Spinal cord (tissue), 9 donors: ENCODE measurements at regions not wholly inside any gene's neighbourhood (a gene's known extent, or its start where the extent isn't known, plus 50 kb on each side); places are given as distances from the start of the nearest gene placed in this dataset.
A peak's percentile ranks its signal among the peaks of the same experiment; 100 is the strongest.

ENCODE experiments used
- DNase-seq, 6 donors: peaks; one replicate each; pipeline versions ENCODE4 v3.0.0 to v3.0.0-alpha.2; 2013 to 2015; ENCODE audit warnings: low spot score in 6 of 6, low read depth in 4 of 6
- H3K27ac ChIP-seq: one replicate; pipeline ENCODE4 v1.5.1; 2013; ENCODE audit warnings: low read depth, low read length, control low read depth
- H3K27me3 ChIP-seq: one replicate; pipeline ENCODE4 v1.6.1; 2013; ENCODE audit warnings: low read length; ENCODE audit not compliant: control insufficient read depth, insufficient read depth
- H3K36me3 ChIP-seq: one replicate; pipeline ENCODE4 v1.6.1; 2013; ENCODE audit warnings: low read length; ENCODE audit not compliant: control insufficient read depth, insufficient read depth
- H3K4me1 ChIP-seq: one replicate; pipeline ENCODE4 v1.6.1; 2013; ENCODE audit warnings: low read length; ENCODE audit not compliant: control insufficient read depth, insufficient read depth
- H3K4me3 ChIP-seq: one replicate; pipeline ENCODE4 v1.5.1; 2013; ENCODE audit warnings: low read depth, low read length, control low read depth
- H3K9me3 ChIP-seq: one replicate; pipeline ENCODE4 v1.6.1; 2013; ENCODE audit warnings: low read length; ENCODE audit not compliant: control insufficient read depth, insufficient read depth
- WGBS: methylation state at CpG from one replicate; pipeline ENCODE4 v1.1.5; 2013; ENCODE audit warnings: missing lambda C conversion rate; ENCODE audit not compliant: insufficient coverage; 5-methylcytosine and 5-hydroxymethylcytosine counted together
- donor health status: healthy.

- H3K4me3 ChIP-seq = no peak overlapping the region
- DNase-seq = no peak
- H3K9me3 ChIP-seq = no peaks in the 10 kb centered on the region
- no peak overlapping the region for H3K27ac ChIP-seq
- WGBS = 96% methylated on average over 17 of the region's 23 CpGs
- H3K36me3 ChIP-seq = no peaks in the 10 kb centered on the region
- H3K4me1 ChIP-seq = no peaks in the 10 kb centered on the region
- H3K27me3 ChIP-seq = no peaks in the 10 kb centered on the region
Measured at GRCh38 chr10:3413937-3414666, 241.5 kb upstream of the PITRM1 start.

GRCh38 chr10:3412646-3413045, 240.1 kb upstream of the PITRM1 start:
- WGBS = 85% methylated on average over 16 of the region's 16 CpGs
- no peaks in the 10 kb centered on the region for H3K36me3 ChIP-seq
- no peak for DNase-seq
- no peaks in the 10 kb centered on the region for H3K9me3 ChIP-seq
- H3K4me3 ChIP-seq = no peak overlapping the region
- no peaks in the 10 kb centered on the region for H3K4me1 ChIP-seq
- H3K27ac ChIP-seq = no peak overlapping the region
- no peaks in the 10 kb centered on the region for H3K27me3 ChIP-seq

GRCh38 chr10:3412071-3412582, 239.5 kb upstream of the PITRM1 start:
- H3K27ac ChIP-seq = no peak overlapping the region
- 95% methylated on average over 3 of the region's 5 CpGs for WGBS
- no peak overlapping the region for H3K4me3 ChIP-seq
- H3K36me3 ChIP-seq = no peaks in the 10 kb centered on the region
- no peaks in the 10 kb centered on the region for H3K27me3 ChIP-seq
- DNase-seq = no peak
- peaks cover 2% of the 10 kb centered on the region for H3K4me1 ChIP-seq
- H3K9me3 ChIP-seq = no peaks in the 10 kb centered on the region

GRCh38 chr10:3411044-3411443, 238.5 kb upstream of the PITRM1 start:
- Histone ChIP-seq H3K36me3 (no peaks in the 10 kb centered on the region), H3K9me3 (no peaks in the 10 kb centered on the region), H3K27me3 (no peaks in the 10 kb centered on the region), H3K27ac (no peak overlapping the region), H3K4me3 (no peak overlapping the region), H3K4me1 (peaks cover 10% of the 10 kb centered on the region)
- no peak for DNase-seq
- WGBS = 74% methylated on average over 3 of the region's 3 CpGs

- Histone ChIP-seq H3K4me1 (peaks cover 10% of the 10 kb centered on the region), H3K9me3 (no peaks in the 10 kb centered on the region), H3K27ac (no peak overlapping the region), H3K4me3 (no peak overlapping the region), H3K27me3 (no peaks in the 10 kb centered on the region), H3K36me3 (no peaks in the 10 kb centered on the region)
- DNase-seq = no peak
- 89% methylated on average over 3 of the region's 4 CpGs for WGBS
Measured at GRCh38 chr10:3409928-3410327, 237.3 kb upstream of the PITRM1 start.

GRCh38 chr10:3408603-3409365, 236.2 kb upstream of the PITRM1 start:
- WGBS = 85% methylated on average over 6 of the region's 6 CpGs
- Histone ChIP-seq H3K4me3 (no peak overlapping the region), H3K9me3 (no peaks in the 10 kb centered on the region), H3K4me1 (peaks cover 10% of the 10 kb centered on the region), H3K36me3 (no peaks in the 10 kb centered on the region), H3K27me3 (no peaks in the 10 kb centered on the region), H3K27ac (no peak overlapping the region)
- DNase-seq = no peak

GRCh38 chr10:3407208-3407607, 234.6 kb upstream of the PITRM1 start:
- WGBS = 98% methylated on average over 8 of the region's 12 CpGs
- H3K4me1 ChIP-seq = peaks cover 10% of the 10 kb centered on the region

GRCh38 chr10:3406556-3406955, 234.0 kb upstream of the PITRM1 start:
- H3K27ac ChIP-seq = no peak overlapping the region
- no peak overlapping the region for H3K4me3 ChIP-seq
- H3K9me3 ChIP-seq = no peaks in the 10 kb centered on the region
- no peaks in the 10 kb centered on the region for H3K36me3 ChIP-seq
- peaks cover 10% of the 10 kb centered on the region for H3K4me1 ChIP-seq
- no peaks in the 10 kb centered on the region for H3K27me3 ChIP-seq
- peak in 1 of 6 donors; percentile 46 for DNase-seq
- 79% methylated on average over 16 of the region's 16 CpGs for WGBS

More at GRCh38 chr10:3407208-3407607, 234.6 kb upstream of the PITRM1 start:
- Histone ChIP-seq H3K4me3 (no peak overlapping the region), H3K9me3 (no peaks in the 10 kb centered on the region), H3K27ac (no peak overlapping the region), H3K27me3 (no peaks in the 10 kb centered on the region), H3K36me3 (no peaks in the 10 kb centered on the region)
- no peak for DNase-seq

GRCh38 chr10:3404381-3404780, 231.8 kb upstream of the PITRM1 start:
- no peak for DNase-seq
- 95% methylated on average over 13 of the region's 15 CpGs for WGBS
- peaks cover 17% of the 10 kb centered on the region for H3K4me1 ChIP-seq
- no peaks in the 10 kb centered on the region for H3K9me3 ChIP-seq
- H3K4me3 ChIP-seq = no peak overlapping the region
- H3K27me3 ChIP-seq = no peaks in the 10 kb centered on the region
- H3K27ac ChIP-seq = no peak overlapping the region
- H3K36me3 ChIP-seq = no peaks in the 10 kb centered on the region
